Gastroesophageal sphincter (tissue), 4 donors: ENCODE measurements at regions not wholly inside any gene's neighbourhood (a gene's known extent, or its start where the extent isn't known, plus 50 kb on each side); places are given as distances from the start of the nearest gene placed in this dataset.

Experiments used
- ATAC-seq: fragments of 150-250 bp; one replicate; pipeline ENCODE4 v1.9.1; 2016; ENCODE audit warnings: mild to moderate bottlenecking, moderate library complexity
- H3K27ac ChIP-seq, 4 donors: fragments of 200-600 bp; sonication (generic) in 3 of 4; 1 replicate in 3 of 4; 2 replicates in 1 of 4; pipeline ENCODE4 v1.5.1; 2016 to 2019
- H3K27me3 ChIP-seq: fragments of 200-600 bp; sonication (generic); one replicate; pipeline ENCODE4 v1.5.1; 2019
- H3K36me3 ChIP-seq, 2 donors: fragments of 200-600 bp; sonication (generic); one replicate each; pipeline ENCODE4 v1.5.1; 2019; ENCODE audit warnings: control low read depth in 1 of 2
- H3K4me1 ChIP-seq, 3 donors: fragments of 200-600 bp; sonication (generic); 1 replicate in 2 of 3; 2 replicates in 1 of 3; pipeline ENCODE4 v1.5.1; 2016 to 2019; ENCODE audit warnings: control low read depth in 2 of 3
- H3K4me3 ChIP-seq, 2 donors: fragments of 200-600 bp; sonication (generic); one replicate each; pipeline ENCODE4 v1.5.1; 2019; ENCODE audit warnings: mild to moderate bottlenecking in 1 of 2, moderate library complexity in 1 of 2
- H3K9me3 ChIP-seq, 3 donors: fragments of 200-600 bp; sonication (generic); one replicate each; pipeline ENCODE4 v1.5.1; 2017 to 2019; ENCODE audit warnings: control low read depth in 2 of 3
- EP300 ChIP-seq: sonication (generic); formaldehyde crosslinking; IDR thresholded peaks from one replicate; pipeline ENCODE4 v1.6.1; 2017; ENCODE audit warnings: antibody characterized with exemption, mild to moderate bottlenecking
- POLR2A ChIP-seq, 2 donors: fragments of 450-650 bp; IDR thresholded peaks; one replicate each; pipeline ENCODE4 v1.6.1; 2017; ENCODE audit warnings: antibody characterized with exemption in 2 of 2, mild to moderate bottlenecking in 2 of 2, moderate library complexity in 1 of 2
- POLR2AphosphoS5 ChIP-seq: sonication (generic); formaldehyde crosslinking; IDR thresholded peaks from one replicate; pipeline ENCODE4 v1.6.1; 2017; ENCODE audit warnings: antibody characterized with exemption
- WGBS, 2 donors: methylation state at CpG; one replicate each; pipeline ENCODE4 v1.1.5; 2018; ENCODE audit warnings: low coverage in 1 of 2; 5-methylcytosine and 5-hydroxymethylcytosine counted together
- TF ChIP-seq, protein P1 (sequence below), 4 experiments: fragments of 200-600 bp in 2 of 4; fragments of 450-650 bp in 2 of 4; sonication (generic) in 1 of 4; IDR thresholded peaks; one replicate each; pipeline ENCODE4 v1.5.1; 2017 to 2019; ENCODE audit warnings: antibody characterized with exemption in 4 of 4, mild to moderate bottlenecking in 2 of 4, moderate library complexity in 2 of 4

DNA sequence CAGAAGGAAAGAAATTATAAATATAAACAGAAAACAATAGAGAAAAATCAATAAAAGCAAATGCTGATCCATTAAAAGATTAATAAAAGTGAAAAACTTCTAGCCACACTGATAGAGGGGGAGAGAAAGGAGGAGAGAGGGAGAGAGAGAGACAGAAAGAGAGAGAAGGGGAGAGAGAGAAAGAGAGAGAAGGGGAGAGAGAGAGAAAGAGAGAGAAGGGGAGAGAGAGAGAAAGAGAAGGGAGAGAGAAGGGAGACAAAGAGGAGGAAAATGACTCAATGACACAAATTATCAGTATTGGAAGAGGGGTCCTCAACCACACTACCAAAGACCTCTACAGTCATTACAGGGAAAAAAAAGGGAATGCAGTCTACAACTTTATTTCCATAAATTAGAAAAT, 94.4 kb upstream of the VIPR2 start:
- no peak overlapping the region for H3K27ac ChIP-seq
- H3K36me3 ChIP-seq: no peaks in the 10 kb centered on the region
- ATAC-seq: no peak
- H3K4me3 ChIP-seq: no peak overlapping the region
- no peaks in the 10 kb centered on the region for H3K9me3 ChIP-seq
- TF ChIP-seq POLR2A (IDR thresholded peaks at IDR 0.05) (no peak), EP300 (no peak), POLR2AphosphoS5 (no peak)
- TF ChIP-seq, protein P1, sequence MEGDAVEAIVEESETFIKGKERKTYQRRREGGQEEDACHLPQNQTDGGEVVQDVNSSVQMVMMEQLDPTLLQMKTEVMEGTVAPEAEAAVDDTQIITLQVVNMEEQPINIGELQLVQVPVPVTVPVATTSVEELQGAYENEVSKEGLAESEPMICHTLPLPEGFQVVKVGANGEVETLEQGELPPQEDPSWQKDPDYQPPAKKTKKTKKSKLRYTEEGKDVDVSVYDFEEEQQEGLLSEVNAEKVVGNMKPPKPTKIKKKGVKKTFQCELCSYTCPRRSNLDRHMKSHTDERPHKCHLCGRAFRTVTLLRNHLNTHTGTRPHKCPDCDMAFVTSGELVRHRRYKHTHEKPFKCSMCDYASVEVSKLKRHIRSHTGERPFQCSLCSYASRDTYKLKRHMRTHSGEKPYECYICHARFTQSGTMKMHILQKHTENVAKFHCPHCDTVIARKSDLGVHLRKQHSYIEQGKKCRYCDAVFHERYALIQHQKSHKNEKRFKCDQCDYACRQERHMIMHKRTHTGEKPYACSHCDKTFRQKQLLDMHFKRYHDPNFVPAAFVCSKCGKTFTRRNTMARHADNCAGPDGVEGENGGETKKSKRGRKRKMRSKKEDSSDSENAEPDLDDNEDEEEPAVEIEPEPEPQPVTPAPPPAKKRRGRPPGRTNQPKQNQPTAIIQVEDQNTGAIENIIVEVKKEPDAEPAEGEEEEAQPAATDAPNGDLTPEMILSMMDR (IDR thresholded peaks at IDR 0.05): no peak
- H3K27me3 ChIP-seq: peaks cover 3% of the 10 kb centered on the region
- no peaks in the 10 kb centered on the region for H3K4me1 ChIP-seq

DNA sequence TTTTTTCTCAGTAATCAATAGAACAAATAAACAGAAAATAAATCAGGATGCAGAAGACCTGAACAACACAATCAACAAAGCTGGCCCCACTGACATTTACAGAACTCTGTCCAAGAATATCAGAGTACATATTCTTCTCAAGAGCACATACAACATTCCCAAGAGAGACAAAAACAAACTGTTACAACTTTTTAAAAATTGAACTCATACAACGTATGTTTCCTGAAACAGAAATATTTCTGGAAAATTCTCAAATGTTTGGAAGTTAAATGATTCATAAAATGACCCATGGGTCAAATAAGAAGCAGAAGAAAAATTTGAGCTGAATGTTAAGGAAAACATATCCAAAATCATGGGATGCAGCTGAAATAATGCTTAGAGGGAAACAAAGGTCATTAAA, 93.9 kb upstream of the VIPR2 start:
- Histone ChIP-seq H3K9me3 (no peaks in the 10 kb centered on the region), H3K4me1 (no peaks in the 10 kb centered on the region), H3K4me3 (no peak overlapping the region), H3K36me3 (no peaks in the 10 kb centered on the region), H3K27me3 (peaks cover 3% of the 10 kb centered on the region), H3K27ac (no peak overlapping the region)
- WGBS, 2 donors: 28 to 38% methylated on average over 1 of the region's 1 CpG
- no peak for ATAC-seq
- TF ChIP-seq, protein P1 (IDR thresholded peaks at IDR 0.05): no peak
- TF ChIP-seq POLR2A (IDR thresholded peaks at IDR 0.05) (no peak), POLR2AphosphoS5 (no peak), EP300 (no peak)

DNA sequence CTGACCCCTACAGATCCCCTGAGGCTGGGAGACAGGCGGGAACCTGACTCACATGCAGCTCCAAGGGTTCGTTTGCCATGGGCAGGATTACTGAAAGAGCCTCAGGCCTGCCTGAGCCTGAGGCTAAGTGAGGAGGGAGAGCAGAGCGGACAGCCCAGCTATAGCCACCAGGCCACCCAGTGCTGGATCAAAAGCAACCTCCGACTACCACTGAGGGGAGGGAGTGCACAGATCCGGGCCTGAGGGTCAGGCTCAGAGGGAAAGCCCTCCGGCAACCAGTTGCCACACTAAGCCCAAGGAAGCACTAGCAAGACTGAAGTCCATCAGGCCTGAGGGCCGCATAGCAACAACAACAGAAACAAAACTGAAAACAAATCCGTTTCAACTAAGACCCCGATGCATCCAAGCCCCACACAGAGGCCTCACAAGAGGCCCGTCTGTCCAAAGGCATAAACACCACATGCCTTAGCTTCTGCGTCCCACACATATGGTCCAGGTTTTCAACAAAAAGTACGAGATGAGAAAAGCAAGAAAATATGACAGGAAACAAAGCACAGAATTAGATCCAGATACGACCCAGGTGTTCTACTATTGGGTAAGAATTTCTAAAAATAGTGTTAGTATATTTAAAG, 92.5 kb upstream of the VIPR2 start:
- no peak overlapping the region for H3K27ac ChIP-seq
- no peaks in the 10 kb centered on the region for H3K9me3 ChIP-seq
- H3K4me3 ChIP-seq: no peak overlapping the region
- no peaks in the 10 kb centered on the region for H3K4me1 ChIP-seq
- ATAC-seq: no peak
- no peak for TF ChIP-seq EP300
- TF ChIP-seq POLR2A (IDR thresholded peaks at IDR 0.05): no peak
- TF ChIP-seq, protein P1 (IDR thresholded peaks at IDR 0.05): no peak
- TF ChIP-seq POLR2AphosphoS5: no peak
- 59 to 78% methylated on average over 3 to 7 of the region's 13 CpGs for WGBS, 2 donors
- H3K27me3 ChIP-seq: peaks cover 3% of the 10 kb centered on the region
- no peaks in the 10 kb centered on the region for H3K36me3 ChIP-seq

DNA sequence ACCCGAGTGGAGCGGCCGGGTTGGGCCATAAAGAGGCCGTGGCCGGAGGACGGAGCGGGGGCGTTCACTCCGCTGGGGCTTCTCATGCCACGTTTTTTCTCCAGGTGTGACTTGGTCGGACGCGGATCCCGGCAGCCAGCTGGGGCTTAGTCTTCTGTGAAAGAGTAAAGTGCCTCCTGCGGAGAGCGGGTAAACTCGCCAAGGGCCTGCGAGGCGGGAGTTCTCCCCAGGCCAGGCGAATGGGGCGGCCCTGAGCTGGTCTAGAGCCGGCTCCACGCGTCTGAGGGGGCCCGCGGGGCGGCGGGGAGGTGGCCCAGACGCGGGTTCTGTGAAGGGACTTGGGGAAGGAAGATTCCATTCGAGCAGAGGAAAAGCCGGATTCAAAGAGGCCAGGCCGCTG, 86.3 kb upstream of the VIPR2 start:
- TF ChIP-seq EP300: no peak
- TF ChIP-seq, protein P1 (IDR thresholded peaks at IDR 0.05): no peak
- no peak for TF ChIP-seq POLR2A (IDR thresholded peaks at IDR 0.05)
- TF ChIP-seq POLR2AphosphoS5: no peak
- no peak for ATAC-seq
- H3K4me1 ChIP-seq: peaks cover 0 to 14% (median 0%) of the 10 kb centered on the region in 3 donors
- 87 to 100% methylated on average over 1 to 17 of the region's 33 CpGs for WGBS, 2 donors
- H3K36me3 ChIP-seq: no peaks in the 10 kb centered on the region
- no peaks in the 10 kb centered on the region for H3K9me3 ChIP-seq
- no peak overlapping the region for H3K4me3 ChIP-seq
- no peak overlapping the region for H3K27ac ChIP-seq
- H3K27me3 ChIP-seq: no peaks in the 10 kb centered on the region

DNA sequence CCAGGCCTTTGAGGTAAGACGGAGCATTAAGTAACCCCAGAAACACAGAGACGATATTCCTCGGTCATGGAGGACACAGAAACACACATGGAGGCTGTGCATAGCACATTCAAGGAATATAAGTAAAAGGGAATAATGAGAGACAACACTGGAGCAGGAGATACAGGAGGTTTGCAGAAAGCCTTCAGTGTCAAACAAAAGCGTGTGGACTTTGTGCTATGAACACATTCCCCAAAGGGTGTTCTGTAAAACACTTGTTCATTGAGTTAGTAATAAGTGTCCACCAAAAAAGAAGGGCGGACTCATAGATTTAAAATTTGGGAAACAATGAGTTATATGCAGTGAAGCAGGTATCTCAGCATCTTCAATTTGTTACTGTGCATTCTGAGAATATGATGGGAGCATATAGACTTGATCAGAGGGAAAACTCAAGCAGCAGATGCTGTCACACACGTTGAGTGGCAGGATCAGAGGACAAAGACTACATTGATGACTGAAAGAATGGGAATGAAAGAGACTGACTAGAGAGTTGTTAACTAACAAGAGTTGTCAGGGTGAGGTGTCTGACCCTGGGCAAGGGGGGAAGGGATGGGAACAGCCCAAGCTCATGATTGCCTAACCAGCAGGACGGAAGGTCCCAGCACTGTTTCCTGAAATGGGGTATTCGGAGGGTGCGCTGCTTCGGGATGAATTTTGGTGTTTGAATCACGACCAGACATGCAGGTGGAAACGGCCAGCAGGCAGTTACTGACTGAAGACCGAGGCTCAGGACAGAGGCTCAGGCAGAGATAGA, 85.2 kb upstream of the VIPR2 start:
- TF ChIP-seq EP300: no peak
- TF ChIP-seq, protein P1 (IDR thresholded peaks at IDR 0.05): no peak
- no peak for TF ChIP-seq POLR2AphosphoS5
- no peak for TF ChIP-seq POLR2A (IDR thresholded peaks at IDR 0.05)
- H3K4me1 ChIP-seq: peaks cover 0 to 14% (median 0%) of the 10 kb centered on the region in 3 donors
- H3K9me3 ChIP-seq: no peaks in the 10 kb centered on the region
- ATAC-seq: no peak
- H3K27ac ChIP-seq: no peak overlapping the region
- H3K27me3 ChIP-seq: no peaks in the 10 kb centered on the region
- 91 to 96% methylated on average over 6 to 13 of the region's 13 CpGs for WGBS, 2 donors
- no peak overlapping the region for H3K4me3 ChIP-seq
- H3K36me3 ChIP-seq: no peaks in the 10 kb centered on the region
